KMS-11 (cell line): ENCODE measurements at regions not wholly inside any gene's neighbourhood (a gene's known extent, or its start where the extent isn't known, plus 50 kb on each side); places are given as distances from the start of the nearest gene placed in this dataset.

Experiments used
- H2AFZ ChIP-seq: fragments of 200-600 bp; sonication (generic); 2 replicates; pipeline ENCODE4 v1.6.1; 2016; ENCODE audit warnings: antibody characterized with exemption, mixed run types, low read depth
- H3K27ac ChIP-seq: fragments of 200-600 bp; sonication (generic); 2 replicates; pipeline ENCODE4 v1.6.1; 2016; ENCODE audit warnings: mild to moderate bottlenecking, mixed run types
- H3K27me3 ChIP-seq: fragments of 200-600 bp; sonication (generic); 2 replicates; pipeline ENCODE4 v1.6.1; 2017; ENCODE audit warnings: mild to moderate bottlenecking, low read depth, mixed run types, moderate library complexity; ENCODE audit not compliant: insufficient read depth
- H3K36me3 ChIP-seq: fragments of 200-600 bp; sonication (generic); 2 replicates; pipeline ENCODE4 v1.6.1; 2017; ENCODE audit warnings: mild to moderate bottlenecking, mixed run types; ENCODE audit not compliant: insufficient read depth
- H3K4me1 ChIP-seq: fragments of 200-600 bp; sonication (generic); 2 replicates; pipeline ENCODE4 v1.6.1; 2016; ENCODE audit warnings: mild to moderate bottlenecking, low read depth, mixed run types; ENCODE audit not compliant: poor library complexity, severe bottlenecking
- H3K4me2 ChIP-seq: fragments of 200-600 bp; sonication (generic); 2 replicates; pipeline ENCODE4 v1.7.0; 2016; ENCODE audit warnings: mild to moderate bottlenecking, mixed run types
- H3K4me3 ChIP-seq: fragments of 200-600 bp; sonication (generic); IDR thresholded peaks from 2 replicates; pipeline ENCODE4 v1.6.1; 2017; ENCODE audit warnings: low read depth, low read length, mixed read lengths; ENCODE audit not compliant: insufficient read depth
- H3K79me2 ChIP-seq: fragments of 200-600 bp; sonication (generic); 2 replicates; pipeline ENCODE4 v1.6.1; 2016; ENCODE audit warnings: low read depth, mixed run types; ENCODE audit not compliant: insufficient read depth
- H3K9ac ChIP-seq: fragments of 200-600 bp; sonication (generic); 2 replicates; pipeline ENCODE4 v1.6.1; 2016; ENCODE audit warnings: mild to moderate bottlenecking, mixed run types
- H4K20me1 ChIP-seq: fragments of 200-600 bp; sonication (generic); 2 replicates; pipeline ENCODE4 v1.6.1; 2016; ENCODE audit warnings: mild to moderate bottlenecking, mixed run types; ENCODE audit not compliant: insufficient read depth
- CTCF ChIP-seq: fragments of 200-600 bp; sonication (generic); conservative IDR thresholded peaks from 2 replicates; pipeline ENCODE4 v1.6.1; 2017; ENCODE audit warnings: low read depth, mild to moderate bottlenecking, antibody characterized with exemption, low read length, moderate library complexity, mixed read lengths

GRCh38 chr13:50123002-50123401 lies 107.8 kb downstream of the KCNRG start:
- Histone ChIP-seq H3K9ac (peak overlapping the region; percentile 81), H3K36me3 (no peaks in the 10 kb centered on the region), H4K20me1 (no peaks in the 10 kb centered on the region), H3K4me3 (no peak overlapping the region), H2AFZ (no peak overlapping the region), H3K79me2 (peaks cover 42% of the 10 kb centered on the region), H3K4me2 (peak overlapping the region; percentile 31), H3K27ac (peak overlapping the region; percentile 96; the same call in 1 of the 2 replicates), H3K27me3 (no peaks in the 10 kb centered on the region), H3K4me1 (peaks cover 24% of the 10 kb centered on the region)
- no peak for TF ChIP-seq CTCF

DNA sequence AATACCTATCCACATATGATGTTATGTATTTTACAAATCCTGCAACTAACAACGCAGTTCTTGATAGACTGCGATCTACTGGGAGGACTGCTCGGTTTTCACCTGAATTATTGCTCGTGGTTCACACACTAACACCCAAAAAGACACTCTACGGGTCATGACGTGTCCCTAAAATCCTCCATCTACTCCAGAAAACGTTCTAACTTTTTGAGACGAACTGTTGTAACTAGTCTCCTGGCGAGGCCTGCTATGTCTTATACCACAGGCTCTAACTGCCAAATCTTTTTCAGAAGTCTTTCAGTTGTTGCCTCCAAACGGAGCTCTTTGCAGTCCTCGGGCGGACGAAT lies 108.2 kb downstream of the KCNRG start:
- Histone ChIP-seq H2AFZ (peak overlapping the region; percentile 14; the same call in 1 of the 2 replicates), H3K36me3 (no peaks in the 10 kb centered on the region), H3K27me3 (no peaks in the 10 kb centered on the region), H3K9ac (peak overlapping the region; percentile 81), H3K79me2 (peaks cover 39% of the 10 kb centered on the region), H3K4me2 (peak overlapping the region; percentile 31), H4K20me1 (no peaks in the 10 kb centered on the region), H3K27ac (peak overlapping the region; percentile 96), H3K4me3 (no peak overlapping the region), H3K4me1 (peaks cover 24% of the 10 kb centered on the region)
- TF ChIP-seq CTCF: no peak

DNA sequence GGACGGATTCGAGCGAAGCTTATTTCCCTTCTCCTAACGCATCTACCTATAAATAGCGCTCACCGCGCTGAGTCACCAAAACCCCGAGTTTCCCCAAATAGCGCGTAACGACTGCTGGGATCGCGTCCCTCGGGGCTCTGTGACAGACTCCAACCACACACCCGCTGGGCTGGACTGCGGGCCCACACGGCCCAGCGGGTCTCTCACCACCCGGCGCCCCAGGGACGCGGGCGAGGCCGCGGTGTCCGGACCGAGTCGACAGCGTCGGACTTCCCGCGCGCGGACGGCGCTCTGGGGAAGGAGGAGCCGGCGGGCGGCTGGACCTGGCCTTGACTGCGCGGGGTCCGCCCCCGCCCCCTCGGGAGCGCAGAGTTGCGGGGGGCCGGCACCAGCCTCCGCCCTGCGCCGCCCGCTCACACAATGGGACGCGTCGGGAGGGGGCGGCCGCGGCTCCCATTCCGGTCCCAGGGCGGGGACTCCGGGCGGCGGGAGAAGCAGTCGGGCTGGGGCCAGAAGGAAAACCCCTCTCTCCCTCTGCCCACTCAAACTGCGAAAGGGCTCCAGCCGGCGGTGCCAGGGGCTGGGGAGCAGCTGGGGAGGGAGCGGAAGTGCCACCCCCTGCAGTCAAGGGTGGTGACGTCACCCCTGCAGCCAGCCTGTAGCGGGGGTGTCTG lies 108.8 kb downstream of the KCNRG start:
- Histone ChIP-seq H3K9ac (peak overlapping the region; percentile 81), H3K27ac (peak overlapping the region; percentile 96), H3K27me3 (no peaks in the 10 kb centered on the region), H3K36me3 (no peaks in the 10 kb centered on the region), H3K4me3 (no peak overlapping the region), H4K20me1 (no peaks in the 10 kb centered on the region), H3K4me2 (peak overlapping the region; percentile 31), H2AFZ (peak overlapping the region; percentile 14; the same call in 1 of the 2 replicates), H3K4me1 (peaks cover 24% of the 10 kb centered on the region), H3K79me2 (peaks cover 36% of the 10 kb centered on the region)
- TF ChIP-seq CTCF: no peak

GRCh38 chr13:50124536-50125303 lies 109.5 kb downstream of the KCNRG start:
- Histone ChIP-seq H3K27me3 (no peaks in the 10 kb centered on the region), H3K4me2 (peak overlapping the region; percentile 21; the same call in 1 of the 2 replicates), H3K79me2 (peaks cover 32% of the 10 kb centered on the region), H3K4me1 (peaks cover 24% of the 10 kb centered on the region), H3K36me3 (no peaks in the 10 kb centered on the region), H3K4me3 (no peak overlapping the region), H4K20me1 (no peaks in the 10 kb centered on the region), H2AFZ (peak overlapping the region; percentile 41), H3K27ac (peak overlapping the region; percentile 96), H3K9ac (peak overlapping the region; percentile 95)
- no peak for TF ChIP-seq CTCF
